SK-N-SH (cell line): ENCODE measurements at regions not wholly inside any gene's neighbourhood (a gene's known extent, or its start where the extent isn't known, plus 50 kb on each side); places are given as distances from the start of the nearest gene placed in this dataset.

Source experiments
- CTCF ChIA-PET: fragments of 300-600, 350-600 bp; formaldehyde crosslinking; extraction: SDS; loops from one replicate; lab custom pipeline; 2021; lab: Yijun Ruan, JAX
- POLR2A ChIA-PET: fragments of 350-600 bp; sonication (Branson Sonifier 250); formaldehyde crosslinking; extraction: SDS; loops from one replicate; lab custom pipeline; 2020; ENCODE audit warnings: antibody characterized with exemption, inconsistent platforms; lab: Yijun Ruan, JAX
- DNase-seq: peaks from one replicate; pipeline ENCODE4 v3.0.0; 2012
- H2AFZ ChIP-seq: fragments of 200-600 bp; sonication (generic); 2 replicates; pipeline ENCODE4 v1.8.1; 2016; ENCODE audit warnings: antibody characterized with exemption, mild to moderate bottlenecking, low read depth
- H3F3A ChIP-seq: fragments of 200-600 bp; sonication (generic); replicated peaks from 2 replicates; pipeline ENCODE3; 2016; ENCODE audit warnings: antibody characterized with exemption, mild to moderate bottlenecking; ENCODE audit not compliant: insufficient read depth
- H3K27ac ChIP-seq, 2 experiments: fragments of 200-500 bp in 1 of 2; fragments of 200-600 bp in 1 of 2; sonication (Bioruptor generic) in 1 of 2; sonication (generic), shearing (Covaris generic) in 1 of 2; 2 replicates each; pipeline versions ENCODE4 v1.5.1 to v1.6.1; 2014 to 2016; ENCODE audit warnings: low read depth in 2 of 2, inconsistent platforms in 1 of 2, low read length in 1 of 2, mild to moderate bottlenecking in 1 of 2, mixed read lengths in 1 of 2
- H3K27me3 ChIP-seq: fragments of 200-600 bp; sonication (generic), shearing (Covaris generic); 2 replicates; pipeline ENCODE4 v1.6.1; 2016; ENCODE audit warnings: mixed run types; ENCODE audit not compliant: insufficient read depth
- H3K36me3 ChIP-seq, 2 experiments: fragments of 200-500 bp in 1 of 2; fragments of 200-600 bp in 1 of 2; sonication (Bioruptor generic) in 1 of 2; sonication (generic) in 1 of 2; replicated peaks in 1 of 2; 2 replicates each; pipeline versions ENCODE3 to v1.5.1; 2014 to 2016; ENCODE audit warnings: low read length in 1 of 2, mild to moderate bottlenecking in 1 of 2; ENCODE audit not compliant: insufficient read depth in 2 of 2, control insufficient read depth in 1 of 2
- H3K4me1 ChIP-seq, 2 experiments: fragments of 200-500 bp in 1 of 2; fragments of 200-600 bp in 1 of 2; sonication (Bioruptor generic) in 1 of 2; sonication (generic), shearing (Covaris generic) in 1 of 2; 2 replicates each; pipeline versions ENCODE4 v1.5.1 to v1.6.1; 2014 to 2016; ENCODE audit warnings: low read depth in 1 of 2, low read length in 1 of 2, mixed run types in 1 of 2; ENCODE audit not compliant: insufficient read depth in 2 of 2, control insufficient read depth in 1 of 2
- H3K4me2 ChIP-seq: fragments of 200-600 bp; sonication (generic), shearing (Covaris generic); 2 replicates; pipeline ENCODE4 v1.6.1; 2017; ENCODE audit warnings: mixed run types
- H3K4me3 ChIP-seq, 2 experiments: fragments of 200-500 bp in 1 of 2; fragments of 200-600 bp in 1 of 2; sonication (Bioruptor generic) in 1 of 2; sonication (generic), shearing (Covaris generic) in 1 of 2; 2 replicates each; pipeline versions ENCODE4 v1.5.1 to v1.8.1; 2014 to 2016; ENCODE audit warnings: low read depth in 2 of 2, inconsistent platforms in 1 of 2, low read length in 1 of 2, mild to moderate bottlenecking in 1 of 2, mixed read lengths in 1 of 2, moderate library complexity in 1 of 2
- H3K79me2 ChIP-seq: fragments of 200-600 bp; sonication (generic); 2 replicates; pipeline ENCODE4 v1.8.1; 2017; ENCODE audit warnings: mild to moderate bottlenecking; ENCODE audit not compliant: insufficient read depth
- H3K9ac ChIP-seq: fragments of 200-600 bp; sonication (generic); 2 replicates; pipeline ENCODE4 v1.6.1; 2017; ENCODE audit warnings: mixed run types
- H3K9me2 ChIP-seq: fragments of 200-600 bp; sonication (generic); 2 replicates; pipeline ENCODE4 v1.6.1; 2017; ENCODE audit warnings: mixed run types
- H3K9me3 ChIP-seq: fragments of 200-600 bp; sonication (generic); 2 replicates; pipeline ENCODE4 v1.6.1; 2017; ENCODE audit warnings: mixed run types, mild to moderate bottlenecking, moderate library complexity
- H4K20me1 ChIP-seq: fragments of 200-600 bp; sonication (generic); 2 replicates; pipeline ENCODE4 v1.6.1; 2017; ENCODE audit warnings: mild to moderate bottlenecking, mixed run types; ENCODE audit not compliant: insufficient read depth
- EP300 ChIP-seq, 2 experiments: IDR thresholded peaks; 2 replicates each; pipeline versions ENCODE4 v1.4.0 to v1.6.1; 2012; ENCODE audit warnings: borderline replicate concordance in 1 of 2, low read depth in 1 of 2, low read length in 1 of 2
- EZH2phosphoT487 ChIP-seq: fragments of 200-600 bp; sonication (generic); IDR thresholded peaks from 2 replicates; pipeline ENCODE4 v1.6.1; 2017; ENCODE audit warnings: low read depth, mixed run types, mild to moderate bottlenecking, antibody characterized with exemption, moderate library complexity, borderline replicate concordance
- FOSL2 ChIP-seq: IDR thresholded peaks from 2 replicates; pipeline ENCODE4 v1.4.0; 2012; ENCODE audit warnings: low read depth, mild to moderate bottlenecking, moderate library complexity, borderline replicate concordance
- FOXJ3 ChIP-seq: sonication (generic); formaldehyde crosslinking; IDR thresholded peaks from 2 replicates; pipeline ENCODE4 v1.5.1; 2020; ENCODE audit warnings: mild to moderate bottlenecking, missing genetic modification reagents
- GABPA ChIP-seq: IDR thresholded peaks from 2 replicates; pipeline ENCODE4 v1.4.0; 2012; ENCODE audit warnings: low read depth, mild to moderate bottlenecking
- JUND ChIP-seq: IDR thresholded peaks from 2 replicates; pipeline ENCODE4 v1.4.0; 2012
- NRF1 ChIP-seq: IDR thresholded peaks from 2 replicates; pipeline ENCODE4 v1.6.1; 2012; ENCODE audit warnings: low read depth, mild to moderate bottlenecking, low read length
- POLR2AphosphoS5 ChIP-seq: IDR thresholded peaks from 2 replicates; pipeline ENCODE4 v1.6.1; 2012; ENCODE audit warnings: low read depth, low read length
- RCOR1 ChIP-seq: fragments of 150-350 bp; IDR thresholded peaks from 2 replicates; pipeline ENCODE4 v1.6.1; 2017; ENCODE audit warnings: antibody characterized with exemption, low read length
- SMC3 ChIP-seq: IDR thresholded peaks from 2 replicates; pipeline ENCODE4 v1.6.1; 2012; ENCODE audit warnings: low read depth, low read length, improper control_type of control experiment
- TEAD4 ChIP-seq: IDR thresholded peaks from 2 replicates; pipeline ENCODE4 v1.4.0; 2012; ENCODE audit warnings: mild to moderate bottlenecking, borderline replicate concordance; ENCODE audit not compliant: insufficient read depth
- WGBS: methylation state at CpG from one replicate; pipeline ENCODE4 v1.1.6; 2017; ENCODE audit warnings: low lambda C conversion rate; 5-methylcytosine and 5-hydroxymethylcytosine counted together
- TF ChIP-seq, protein P1 (sequence below): IDR thresholded peaks from 2 replicates; pipeline ENCODE4 v1.4.0; 2012; ENCODE audit warnings: low read depth, borderline replicate concordance
- TF ChIP-seq, protein P2 (sequence below): fragments of 200-600 bp; sonication (generic); IDR thresholded peaks from 2 replicates; pipeline ENCODE4 v1.6.1; 2017; ENCODE audit warnings: antibody characterized with exemption, mild to moderate bottlenecking, moderate library complexity
- TF ChIP-seq, protein P3 (sequence below): fragments of 150-350 bp; IDR thresholded peaks from 2 replicates; pipeline ENCODE4 v1.6.1; 2017; ENCODE audit warnings: antibody characterized with exemption, low read length, low read depth, borderline replicate concordance

DNA sequence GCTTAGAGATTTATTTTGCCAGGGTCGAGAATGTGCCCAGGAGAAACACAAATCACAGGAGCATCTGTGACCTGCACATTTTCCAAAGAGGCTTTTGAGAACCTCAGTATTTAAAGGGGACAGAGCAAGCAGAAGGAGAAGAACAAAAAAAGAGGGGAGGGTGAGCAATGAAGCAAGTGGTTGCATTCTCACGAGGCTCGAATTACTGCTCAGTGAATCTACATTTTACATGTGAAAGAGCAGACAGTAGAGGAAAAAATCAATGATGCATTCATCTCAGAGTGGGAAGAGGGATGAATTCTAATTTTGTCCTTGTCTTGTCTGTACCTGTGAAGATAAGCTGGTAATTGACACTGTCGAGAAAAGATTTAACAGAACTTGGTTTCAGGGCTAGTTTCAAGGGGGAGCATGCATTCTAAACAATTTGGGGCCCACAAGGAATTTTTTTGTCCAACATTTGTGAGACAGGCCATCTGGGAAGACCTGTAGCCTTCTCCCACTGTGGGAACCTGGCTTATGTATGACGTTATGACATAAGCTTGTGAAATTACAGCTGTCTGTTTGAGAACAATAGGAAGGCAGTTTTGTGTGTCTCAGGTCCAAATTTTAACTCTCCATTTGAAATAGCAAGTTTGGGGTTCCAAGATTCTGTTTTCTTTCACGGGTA, 855.1 kb downstream of the SLITRK5 start:
- no peak overlapping the region for H3K9ac ChIP-seq
- no peak overlapping the region for H3K4me2 ChIP-seq
- ChIA-PET POLR2A (no interaction called here), CTCF (no interaction called here)
- DNase-seq = no peak
- 23% methylated on average over 6 of the region's 6 CpGs for WGBS
- H3K4me1 ChIP-seq = no peaks in the 10 kb centered on the region
- no peaks in the 10 kb centered on the region for H3K36me3 ChIP-seq
- H3K27ac ChIP-seq = no peak overlapping the region
- H3K79me2 ChIP-seq = no peaks in the 10 kb centered on the region
- H3K9me3 ChIP-seq = no peaks in the 10 kb centered on the region
- H3K27me3 ChIP-seq = no peaks in the 10 kb centered on the region
- H3K4me3 ChIP-seq = no peak overlapping the region
- H4K20me1 ChIP-seq = no peaks in the 10 kb centered on the region
- TF ChIP-seq, protein P1, sequence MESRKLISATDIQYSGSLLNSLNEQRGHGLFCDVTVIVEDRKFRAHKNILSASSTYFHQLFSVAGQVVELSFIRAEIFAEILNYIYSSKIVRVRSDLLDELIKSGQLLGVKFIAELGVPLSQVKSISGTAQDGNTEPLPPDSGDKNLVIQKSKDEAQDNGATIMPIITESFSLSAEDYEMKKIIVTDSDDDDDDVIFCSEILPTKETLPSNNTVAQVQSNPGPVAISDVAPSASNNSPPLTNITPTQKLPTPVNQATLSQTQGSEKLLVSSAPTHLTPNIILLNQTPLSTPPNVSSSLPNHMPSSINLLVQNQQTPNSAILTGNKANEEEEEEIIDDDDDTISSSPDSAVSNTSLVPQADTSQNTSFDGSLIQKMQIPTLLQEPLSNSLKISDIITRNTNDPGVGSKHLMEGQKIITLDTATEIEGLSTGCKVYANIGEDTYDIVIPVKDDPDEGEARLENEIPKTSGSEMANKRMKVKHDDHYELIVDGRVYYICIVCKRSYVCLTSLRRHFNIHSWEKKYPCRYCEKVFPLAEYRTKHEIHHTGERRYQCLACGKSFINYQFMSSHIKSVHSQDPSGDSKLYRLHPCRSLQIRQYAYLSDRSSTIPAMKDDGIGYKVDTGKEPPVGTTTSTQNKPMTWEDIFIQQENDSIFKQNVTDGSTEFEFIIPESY = no peak
- TF ChIP-seq, protein P2, sequence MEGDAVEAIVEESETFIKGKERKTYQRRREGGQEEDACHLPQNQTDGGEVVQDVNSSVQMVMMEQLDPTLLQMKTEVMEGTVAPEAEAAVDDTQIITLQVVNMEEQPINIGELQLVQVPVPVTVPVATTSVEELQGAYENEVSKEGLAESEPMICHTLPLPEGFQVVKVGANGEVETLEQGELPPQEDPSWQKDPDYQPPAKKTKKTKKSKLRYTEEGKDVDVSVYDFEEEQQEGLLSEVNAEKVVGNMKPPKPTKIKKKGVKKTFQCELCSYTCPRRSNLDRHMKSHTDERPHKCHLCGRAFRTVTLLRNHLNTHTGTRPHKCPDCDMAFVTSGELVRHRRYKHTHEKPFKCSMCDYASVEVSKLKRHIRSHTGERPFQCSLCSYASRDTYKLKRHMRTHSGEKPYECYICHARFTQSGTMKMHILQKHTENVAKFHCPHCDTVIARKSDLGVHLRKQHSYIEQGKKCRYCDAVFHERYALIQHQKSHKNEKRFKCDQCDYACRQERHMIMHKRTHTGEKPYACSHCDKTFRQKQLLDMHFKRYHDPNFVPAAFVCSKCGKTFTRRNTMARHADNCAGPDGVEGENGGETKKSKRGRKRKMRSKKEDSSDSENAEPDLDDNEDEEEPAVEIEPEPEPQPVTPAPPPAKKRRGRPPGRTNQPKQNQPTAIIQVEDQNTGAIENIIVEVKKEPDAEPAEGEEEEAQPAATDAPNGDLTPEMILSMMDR = no peak
- TF ChIP-seq SMC3 (no peak), TEAD4 (no peak), FOXJ3 (CRISPR knock-in tag) (no peak), FOSL2 (no peak), GABPA (no peak), EP300 (IDR thresholded peaks at IDR 0.05; ENCODE audit: borderline replicate concordance in 1 of 2, low read depth in 1 of 2, low read length in 1 of 2) (no peak), JUND (no peak), EZH2phosphoT487 (no peak), RCOR1 (no peak), NRF1 (no peak)
- TF ChIP-seq, protein P3, sequence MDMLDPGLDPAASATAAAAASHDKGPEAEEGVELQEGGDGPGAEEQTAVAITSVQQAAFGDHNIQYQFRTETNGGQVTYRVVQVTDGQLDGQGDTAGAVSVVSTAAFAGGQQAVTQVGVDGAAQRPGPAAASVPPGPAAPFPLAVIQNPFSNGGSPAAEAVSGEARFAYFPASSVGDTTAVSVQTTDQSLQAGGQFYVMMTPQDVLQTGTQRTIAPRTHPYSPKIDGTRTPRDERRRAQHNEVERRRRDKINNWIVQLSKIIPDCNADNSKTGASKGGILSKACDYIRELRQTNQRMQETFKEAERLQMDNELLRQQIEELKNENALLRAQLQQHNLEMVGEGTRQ = no peak
- H2AFZ ChIP-seq = no peak overlapping the region
- H3F3A ChIP-seq = no peaks in the 10 kb centered on the region
- H3K9me2 ChIP-seq = no peaks in the 10 kb centered on the region

DNA sequence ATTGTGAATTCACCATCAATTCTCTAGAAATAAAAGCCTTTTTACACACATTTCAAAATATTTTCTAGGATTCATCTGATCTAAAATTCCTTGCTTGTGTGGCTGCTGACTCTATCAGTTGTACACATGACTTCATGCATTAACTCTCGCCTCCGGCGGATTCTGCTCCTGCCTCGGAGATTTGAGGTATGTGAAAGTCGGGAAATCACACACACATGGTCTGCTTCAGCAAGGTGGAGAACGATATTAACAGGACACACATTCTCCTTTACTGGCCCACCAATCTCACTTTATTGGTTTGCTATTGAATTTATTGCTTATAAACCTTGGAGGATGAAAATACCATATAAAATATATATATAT, 855.7 kb downstream of the SLITRK5 start:
- Histone ChIP-seq H3F3A (no peaks in the 10 kb centered on the region), H3K27me3 (no peaks in the 10 kb centered on the region), H3K27ac (no peak overlapping the region), H3K4me2 (no peak overlapping the region), H3K4me1 (no peaks in the 10 kb centered on the region), H3K79me2 (no peaks in the 10 kb centered on the region), H2AFZ (no peak overlapping the region), H3K9me3 (no peaks in the 10 kb centered on the region), H3K36me3 (no peaks in the 10 kb centered on the region), H3K9me2 (no peaks in the 10 kb centered on the region), H3K9ac (no peak overlapping the region), H4K20me1 (no peaks in the 10 kb centered on the region), H3K4me3 (no peak overlapping the region)
- CTCF ChIA-PET = no interaction called here
- POLR2A ChIA-PET = no interaction called here
- WGBS = 67% methylated on average over 6 of the region's 6 CpGs
- no peak for DNase-seq
- TF ChIP-seq TEAD4 (no peak), RCOR1 (no peak), POLR2AphosphoS5 (no peak)
- TF ChIP-seq, all 33 proteins: peak for 0
